Upper lobe of right lung (tissue), 1 donor: ENCODE measurements at regions not wholly inside any gene's neighbourhood (a gene's known extent, or its start where the extent isn't known, plus 50 kb on each side); places are given as distances from the start of the nearest gene placed in this dataset.
"Not testable (repeated sequence)": the region's sequence is repeated elsewhere in the genome, so short reads cannot be mapped to it uniquely, and the experiment has no call there.

ENCODE experiments used
- ATAC-seq: fragments of 200-7000 bp; cut with Tn5 transposase; one replicate; pipeline ENCODE4 v1.9.1; 2020; ENCODE audit warnings: mild to moderate bottlenecking, moderate library complexity
- DNase-seq: peaks from one replicate; pipeline ENCODE4 v3.0.0-alpha.2; 2020
- H3K27ac ChIP-seq: fragments of 200-600 bp; one replicate; pipeline ENCODE4 v1.8.0; 2022
- H3K27me3 ChIP-seq: fragments of 200-600 bp; one replicate; pipeline ENCODE4 v1.8.0; 2022; ENCODE audit warnings: mild to moderate bottlenecking
- H3K36me3 ChIP-seq: fragments of 200-600 bp; one replicate; pipeline ENCODE4 v1.8.0; 2022
- H3K4me1 ChIP-seq: fragments of 200-600 bp; one replicate; pipeline ENCODE4 v1.8.0; 2022
- H3K4me3 ChIP-seq: fragments of 200-600 bp; one replicate; pipeline ENCODE4 v1.8.0; 2022; ENCODE audit warnings: mild to moderate bottlenecking
- H3K9me3 ChIP-seq: fragments of 200-600 bp; one replicate; pipeline ENCODE4 v1.8.0; 2022
- CTCF ChIP-seq: fragments of 200-600 bp; IDR thresholded peaks from one replicate; pipeline ENCODE4 v1.8.0; 2022; ENCODE audit warnings: antibody characterized with exemption
- intact Hi-C: fragments of 100-400 bp; cut with DNase I; formaldehyde crosslinking; loops from one replicate; pipeline ENCODE4 v1.11.0; 2022
- donor health status: DM: no; HTN: yes; CAD: no; lungs with severe emphysema.

GRCh38 chr13:31591642-31592233 is 147.6 kb upstream of the RXFP2 start:
- no peak for DNase-seq
- Histone ChIP-seq H3K4me1 (no peaks in the 10 kb centered on the region), H3K36me3 (no peaks in the 10 kb centered on the region), H3K27ac (no peak overlapping the region), H3K27me3 (no peaks in the 10 kb centered on the region), H3K9me3 (no peaks in the 10 kb centered on the region), H3K4me3 (no peak overlapping the region)
- no peak for ATAC-seq
- no peak for TF ChIP-seq CTCF
- intact Hi-C loops, result no loop called here

GRCh38 chr13:31594056-31594455 is 145.3 kb upstream of the RXFP2 start:
- Histone ChIP-seq H3K36me3 (no peaks in the 10 kb centered on the region), H3K4me1 (no peaks in the 10 kb centered on the region), H3K27me3 (no peaks in the 10 kb centered on the region), H3K9me3 (no peaks in the 10 kb centered on the region), H3K27ac (no peak overlapping the region), H3K4me3 (no peak overlapping the region)
- no peak for ATAC-seq
- intact Hi-C loops, result no loop called here
- no peak for TF ChIP-seq CTCF
- no peak for DNase-seq

- DNase-seq, result no peak
- ATAC-seq, result no peak
- intact Hi-C loops, result no loop called here
- Histone ChIP-seq H3K27ac (no peak overlapping the region), H3K4me1 (no peaks in the 10 kb centered on the region), H3K9me3 (no peaks in the 10 kb centered on the region), H3K36me3 (no peaks in the 10 kb centered on the region), H3K4me3 (no peak overlapping the region), H3K27me3 (no peaks in the 10 kb centered on the region)
- no peak for TF ChIP-seq CTCF
These were observed 143.8 kb upstream of the RXFP2 start for GRCh38 chr13:31595563-31595962.

- Histone ChIP-seq H3K27me3 (no peaks in the 10 kb centered on the region), H3K27ac (no peak overlapping the region), H3K36me3 (no peaks in the 10 kb centered on the region), H3K4me3 (no peak overlapping the region), H3K4me1 (no peaks in the 10 kb centered on the region), H3K9me3 (no peaks in the 10 kb centered on the region)
- ATAC-seq (no peak), DNase-seq (no peak)
- no peak for TF ChIP-seq CTCF
- intact Hi-C loops, result no loop called here
These were observed 140.3 kb upstream of the RXFP2 start for GRCh38 chr13:31598990-31599389.

- Histone ChIP-seq H3K4me3 (no peak overlapping the region), H3K4me1 (no peaks in the 10 kb centered on the region), H3K27ac (no peak overlapping the region), H3K36me3 (no peaks in the 10 kb centered on the region), H3K9me3 (no peaks in the 10 kb centered on the region), H3K27me3 (no peaks in the 10 kb centered on the region)
- DNase-seq (no peak), ATAC-seq (no peak)
- no peak for TF ChIP-seq CTCF
- intact Hi-C loops, result no loop called here
These were observed 134.1 kb upstream of the RXFP2 start for GRCh38 chr13:31605076-31605860.

GRCh38 chr13:31607531-31607930 is 131.8 kb upstream of the RXFP2 start:
- H3K27ac ChIP-seq, ATAC-seq, intact Hi-C loops, H3K9me3 ChIP-seq, H3K27me3 ChIP-seq, DNase-seq, H3K36me3 ChIP-seq, H3K4me3 ChIP-seq, H3K4me1 ChIP-seq: not testable (repeated sequence)

- H3K4me1 ChIP-seq, H3K27ac ChIP-seq, intact Hi-C loops, ATAC-seq, H3K9me3 ChIP-seq, H3K27me3 ChIP-seq, H3K4me3 ChIP-seq, H3K36me3 ChIP-seq, DNase-seq: not testable (repeated sequence)
These were observed 130.5 kb upstream of the RXFP2 start for GRCh38 chr13:31608780-31609179.
